H9 (cell line): ENCODE measurements at regions not wholly inside any gene's neighbourhood (a gene's known extent, or its start where the extent isn't known, plus 50 kb on each side); places are given as distances from the start of the nearest gene placed in this dataset.
A peak's percentile ranks its signal among the peaks of the same experiment; 100 is the strongest.

ENCODE experiments used
- DNase-seq: peaks from one replicate; pipeline ENCODE4 v3.0.0-alpha.2; 2017
- H2AFZ ChIP-seq: one replicate; pipeline ENCODE4 v1.6.1; 2013; ENCODE audit warnings: mild to moderate bottlenecking, low read length, control low read depth, moderate library complexity
- H2AK5ac ChIP-seq: 2 replicates; pipeline ENCODE4 v1.6.1; 2013; ENCODE audit warnings: low read length, control low read depth, mixed read lengths; ENCODE audit not compliant: insufficient read length
- H2BK120ac ChIP-seq: one replicate; pipeline ENCODE4 v1.6.1; 2013; ENCODE audit warnings: low read depth, mild to moderate bottlenecking, low read length, control low read depth, inconsistent platforms; ENCODE audit not compliant: poor library complexity, severe bottlenecking
- H2BK12ac ChIP-seq: 2 replicates; pipeline ENCODE4 v1.6.1; 2013; ENCODE audit warnings: low read length, control low read depth, mixed read lengths, low read depth; ENCODE audit not compliant: insufficient read length
- H2BK15ac ChIP-seq: 2 replicates; pipeline ENCODE4 v1.6.1; 2013; ENCODE audit warnings: low read depth, low read length, control low read depth
- H2BK20ac ChIP-seq: one replicate; pipeline ENCODE4 v1.6.1; 2013; ENCODE audit warnings: low read depth, mild to moderate bottlenecking, low read length, control low read depth, inconsistent platforms; ENCODE audit not compliant: poor library complexity, severe bottlenecking
- H2BK5ac ChIP-seq: 2 replicates; pipeline ENCODE4 v1.6.1; 2013; ENCODE audit warnings: low read length, control low read depth, mixed read lengths; ENCODE audit not compliant: insufficient read length
- H3K14ac ChIP-seq: 2 replicates; pipeline ENCODE4 v1.6.1; 2013; ENCODE audit warnings: low read length, control low read depth; ENCODE audit not compliant: insufficient read depth
- H3K18ac ChIP-seq: 2 replicates; pipeline ENCODE4 v1.6.1; 2013; ENCODE audit warnings: low read depth, mild to moderate bottlenecking, mixed read lengths, low read length, control low read depth; ENCODE audit not compliant: insufficient read length
- H3K23ac ChIP-seq: 2 replicates; pipeline ENCODE4 v1.6.1; 2013; ENCODE audit warnings: low read length, control low read depth, mixed read lengths, low read depth; ENCODE audit not compliant: insufficient read length
- H3K23me2 ChIP-seq: 2 replicates; pipeline ENCODE4 v1.6.1; 2013; ENCODE audit warnings: low read depth, mild to moderate bottlenecking, mixed read lengths, low read length, control low read depth; ENCODE audit not compliant: insufficient read length, poor library complexity, severe bottlenecking
- H3K27ac ChIP-seq: 2 replicates; pipeline ENCODE4 v1.5.1; 2013; ENCODE audit warnings: low read length, control low read depth, mixed read lengths, low read depth; ENCODE audit not compliant: insufficient read length
- H3K27me3 ChIP-seq: 2 replicates; pipeline ENCODE4 v1.6.1; 2013; ENCODE audit warnings: low read length, control low read depth, inconsistent platforms; ENCODE audit not compliant: insufficient read depth
- H3K4ac ChIP-seq: 2 replicates; pipeline ENCODE4 v1.6.1; 2013; ENCODE audit warnings: low read depth, mild to moderate bottlenecking, control low read depth, inconsistent platforms, low read length, moderate library complexity
- H3K4me1 ChIP-seq: 2 replicates; pipeline ENCODE4 v1.6.1; 2013; ENCODE audit warnings: low read length, control low read depth, inconsistent platforms; ENCODE audit not compliant: insufficient read depth
- H3K4me2 ChIP-seq: 2 replicates; pipeline ENCODE4 v1.6.1; 2013; ENCODE audit warnings: low read length, control low read depth, mixed read lengths; ENCODE audit not compliant: insufficient read length, insufficient read depth
- H3K56ac ChIP-seq: 2 replicates; pipeline ENCODE4 v1.6.1; 2013; ENCODE audit warnings: low read depth, mild to moderate bottlenecking, mixed read lengths, low read length, control low read depth; ENCODE audit not compliant: insufficient read length
- H3K79me1 ChIP-seq: 2 replicates; pipeline ENCODE4 v1.6.1; 2013; ENCODE audit warnings: low read depth, mild to moderate bottlenecking, moderate library complexity, low read length, control low read depth, inconsistent platforms; ENCODE audit not compliant: insufficient read depth, poor library complexity, severe bottlenecking
- H3K79me2 ChIP-seq: 2 replicates; pipeline ENCODE4 v1.6.1; 2013; ENCODE audit warnings: low read length, control low read depth, inconsistent platforms; ENCODE audit not compliant: insufficient read depth
- H3K9ac ChIP-seq: 2 replicates; pipeline ENCODE4 v1.6.1; 2013; ENCODE audit warnings: low read length, control low read depth, mixed read lengths; ENCODE audit not compliant: insufficient read length; ENCODE audit errors: extremely low read depth
- H3K9me3 ChIP-seq: one replicate; pipeline ENCODE4 v1.6.1; 2013; ENCODE audit warnings: low read depth, low read length, inconsistent platforms; ENCODE audit not compliant: control insufficient read depth
- H3T11ph ChIP-seq: one replicate; pipeline ENCODE4 v1.6.1; 2013; ENCODE audit warnings: mild to moderate bottlenecking, low read length, control low read depth, inconsistent platforms
- H4K20me1 ChIP-seq: one replicate; pipeline ENCODE4 v1.6.1; 2013; ENCODE audit not compliant: control insufficient read depth, insufficient read length, insufficient read depth
- H4K5ac ChIP-seq: 2 replicates; pipeline ENCODE4 v1.6.1; 2013; ENCODE audit warnings: low read depth, mild to moderate bottlenecking, mixed read lengths, low read length, control low read depth; ENCODE audit not compliant: insufficient read length
- H4K8ac ChIP-seq: replicated peaks from 2 replicates; pipeline ENCODE4 v1.6.1; 2013; ENCODE audit warnings: low read length, control low read depth, mixed read lengths, low read depth; ENCODE audit not compliant: insufficient read length
- H4K91ac ChIP-seq: 2 replicates; pipeline ENCODE4 v1.6.1; 2013; ENCODE audit warnings: low read depth, mild to moderate bottlenecking, moderate library complexity, mixed read lengths, low read length, control low read depth; ENCODE audit not compliant: insufficient read length
- H3K27ac Mint-ChIP-seq, 3 experiments: 2 replicates in 2 of 3; 3 replicates in 1 of 3; pipeline ENCODE4 v1.8.0; 2020 to 2021; ENCODE audit warnings: mixed read lengths in 3 of 3, mild to moderate bottlenecking in 1 of 3, moderate library complexity in 1 of 3
- H3K27me3 Mint-ChIP-seq: 2 replicates; pipeline ENCODE4 v1.8.0; 2021; ENCODE audit warnings: low read depth, mild to moderate bottlenecking, moderate library complexity, mixed read lengths
- H3K36me3 Mint-ChIP-seq, 3 experiments: 2 replicates in 2 of 3; 3 replicates in 1 of 3; pipeline ENCODE4 v1.8.0; 2020 to 2021; ENCODE audit warnings: low read depth in 3 of 3, mixed read lengths in 3 of 3; ENCODE audit not compliant: insufficient read depth in 1 of 3
- H3K4me1 Mint-ChIP-seq, 2 experiments: 2 replicates each; pipeline ENCODE4 v1.8.0; 2020; ENCODE audit warnings: mixed read lengths in 2 of 2
- H3K4me3 Mint-ChIP-seq, 2 experiments: 2 replicates in 1 of 2; 3 replicates in 1 of 2; pipeline ENCODE4 v1.8.0; 2020 to 2021; ENCODE audit warnings: mild to moderate bottlenecking in 2 of 2, mixed read lengths in 2 of 2, moderate library complexity in 1 of 2
- H3K9me3 Mint-ChIP-seq, 2 experiments: 2 replicates in 1 of 2; 3 replicates in 1 of 2; pipeline ENCODE4 v1.8.0; 2020; ENCODE audit warnings: mild to moderate bottlenecking in 2 of 2, mixed read lengths in 2 of 2, moderate library complexity in 1 of 2
- CTCF ChIP-seq: fragments of 200-600 bp; sonication (generic); conservative IDR thresholded peaks from 3 replicates; pipeline ENCODE4 v1.8.0; 2021; ENCODE audit warnings: antibody characterized with exemption, mild to moderate bottlenecking
- WGBS: extraction: QIAGEN DNeasy Blood & Tissue Kit; methylation state at CpG from one replicate; pipeline ENCODE4 v1.1.7; 2013; ENCODE audit warnings: missing lambda C conversion rate, low lambda C conversion rate, mixed read lengths; ENCODE audit not compliant: insufficient read length; ENCODE audit errors: extremely low coverage; 5-methylcytosine and 5-hydroxymethylcytosine counted together

DNA sequence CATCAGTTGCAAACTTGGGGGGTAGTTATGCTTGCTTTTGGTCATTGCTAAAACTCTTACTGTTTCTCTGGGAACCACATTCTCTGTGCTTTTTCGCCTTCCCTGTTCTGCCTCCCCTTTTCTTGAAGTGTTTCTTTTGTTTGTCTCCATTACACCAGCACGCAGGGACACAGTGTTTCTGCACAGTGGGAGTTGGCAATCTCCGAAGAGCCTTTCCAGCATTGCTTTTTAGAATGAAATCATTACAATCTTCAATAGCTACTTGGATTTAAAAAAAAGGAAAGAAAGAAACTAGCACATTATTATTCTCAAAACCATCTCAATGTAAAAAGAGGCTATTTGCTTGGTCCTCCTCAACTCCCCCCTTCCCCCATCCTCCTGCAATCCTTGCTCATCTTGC lies 536.7 kb upstream of the MMS22L start:
- Histone ChIP-seq H3K9me3 (no peaks in the 10 kb centered on the region), H4K91ac (no peak overlapping the region), H3K4ac (no peak overlapping the region), H4K5ac (no peak overlapping the region), H3K23me2 (no peaks in the 10 kb centered on the region), H2AFZ (no peak overlapping the region), H3K79me1 (no peaks in the 10 kb centered on the region), H2BK120ac (no peak overlapping the region), H3K27me3 (no peaks in the 10 kb centered on the region), H3K4me1 (peaks cover 20% of the 10 kb centered on the region), H3K27ac (no peak overlapping the region), H3K14ac (no peak overlapping the region), H3K56ac (no peak overlapping the region), H3K4me2 (no peak overlapping the region), H3K9ac (no peak overlapping the region), H4K20me1 (no peaks in the 10 kb centered on the region), H3K79me2 (0 out of 2 replicates have a peak, but pooled peaks cover 1% of the 10 kb centered on the region), H2BK15ac (no peak overlapping the region), H2AK5ac (no peak overlapping the region), H3K18ac (no peak overlapping the region), H3T11ph (no peak overlapping the region), H4K8ac (no peak overlapping the region), H2BK12ac (no peak overlapping the region), H3K23ac (no peak overlapping the region), H2BK5ac (no peak overlapping the region), H2BK20ac (no peak overlapping the region)
- no peak for DNase-seq
- Mint-ChIP-seq H3K4me3 (no peak overlapping the region), H3K9me3 (no peaks in the 10 kb centered on the region), H3K27me3 (no peaks in the 10 kb centered on the region), H3K36me3 (peaks cover 0 to 28% (median 0%) of the 10 kb centered on the region in 3 experiments; a peak in 2 of 7 replicates), H3K27ac (peak overlapping the region in 2 of 3 experiments; percentile 3 to 56; a peak in 3 of 7 replicates), H3K4me1 (peaks cover 41 to 66% of the 10 kb centered on the region in 2 experiments)
- TF ChIP-seq CTCF: no peak
- no CpG with 5 or more reads among the region's 3 CpGs for WGBS
